ENCODE measurements at regions not wholly inside any gene's neighbourhood (a gene's known extent, or its start where the extent isn't known, plus 50 kb on each side); places are given as distances from the start of the nearest gene placed in this dataset.

GRCh38 chr9:22986556-22986955 lies 539.9 kb downstream of the DMRTA1 start:
- TF ChIP-seq CTCF (IDR thresholded peaks at IDR 0.05) (no peak), POLR2A (IDR thresholded peaks at IDR 0.05) (no peak), EP300 (IDR thresholded peaks at IDR 0.05) (no peak), POLR2AphosphoS5 (IDR thresholded peaks at IDR 0.05) (no peak)
